Glutamatergic neuron (in vitro differentiated cells): ENCODE measurements at regions not wholly inside any gene's neighbourhood (a gene's known extent, or its start where the extent isn't known, plus 50 kb on each side); places are given as distances from the start of the nearest gene placed in this dataset.

Experiments used
- DNase-seq: peaks from one replicate; pipeline ENCODE4 v3.0.0; 2022
- H3K27ac Mint-ChIP-seq: one replicate; pipeline ENCODE4 v1.8.0; 2020; ENCODE audit warnings: mild to moderate bottlenecking, mixed read lengths, inconsistent platforms; ENCODE audit not compliant: unreplicated experiment
- H3K27me3 Mint-ChIP-seq: one replicate; pipeline ENCODE4 v1.8.0; 2020; ENCODE audit warnings: mild to moderate bottlenecking, moderate library complexity, mixed read lengths, inconsistent platforms; ENCODE audit not compliant: unreplicated experiment
- H3K36me3 Mint-ChIP-seq: one replicate; pipeline ENCODE4 v1.8.0; 2020; ENCODE audit warnings: mild to moderate bottlenecking, mixed read lengths, inconsistent platforms; ENCODE audit not compliant: unreplicated experiment
- H3K4me1 Mint-ChIP-seq: one replicate; pipeline ENCODE4 v1.8.0; 2020; ENCODE audit warnings: mild to moderate bottlenecking, low read depth, mixed read lengths, inconsistent platforms; ENCODE audit not compliant: unreplicated experiment
- H3K4me3 Mint-ChIP-seq: one replicate; pipeline ENCODE4 v1.8.0; 2020; ENCODE audit warnings: mild to moderate bottlenecking, mixed read lengths, inconsistent platforms; ENCODE audit not compliant: unreplicated experiment
- H3K9me3 Mint-ChIP-seq: one replicate; pipeline ENCODE4 v1.8.0; 2020; ENCODE audit warnings: mild to moderate bottlenecking, moderate library complexity, mixed read lengths, inconsistent platforms; ENCODE audit not compliant: unreplicated experiment
- CTCF ChIP-seq: fragments of 200-600 bp; sonication (generic); IDR thresholded peaks from one replicate; pipeline ENCODE4 v1.5.0; 2021; ENCODE audit not compliant: partially characterized antibody, unreplicated experiment

DNA sequence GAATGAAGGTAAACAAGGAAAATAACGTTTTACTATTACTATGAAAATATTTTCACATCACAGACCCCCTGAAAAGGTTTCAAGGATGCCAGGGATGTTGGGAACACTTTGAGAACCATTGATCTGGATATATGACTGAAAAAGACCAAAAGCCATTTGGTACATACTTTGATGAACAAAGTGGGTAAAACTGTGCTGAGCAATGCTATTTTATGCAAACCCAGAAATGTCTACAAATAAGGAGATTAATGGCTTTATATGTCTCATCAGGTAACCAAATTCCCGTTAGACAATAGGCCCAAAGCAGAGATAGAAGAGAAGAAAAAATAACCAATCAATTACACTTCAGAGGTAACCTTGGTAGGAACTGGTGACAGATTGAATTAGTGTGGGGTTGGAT, 101.4 kb upstream of the CNKSR3 start:
- Mint-ChIP-seq H3K36me3 (no peaks in the 10 kb centered on the region), H3K27ac (no peak overlapping the region), H3K9me3 (no peaks in the 10 kb centered on the region), H3K27me3 (no peaks in the 10 kb centered on the region), H3K4me3 (no peak overlapping the region), H3K4me1 (no peaks in the 10 kb centered on the region)
- no peak for TF ChIP-seq CTCF
- no peak for DNase-seq

GRCh38 chr6:154613137-154613676, 102.7 kb upstream of the CNKSR3 start:
- DNase-seq = no peak
- TF ChIP-seq CTCF = no peak
- H3K27me3 Mint-ChIP-seq = no peaks in the 10 kb centered on the region
- no peak overlapping the region for H3K4me3 Mint-ChIP-seq
- no peak overlapping the region for H3K27ac Mint-ChIP-seq
- no peaks in the 10 kb centered on the region for H3K9me3 Mint-ChIP-seq
- no peaks in the 10 kb centered on the region for H3K4me1 Mint-ChIP-seq
- no peaks in the 10 kb centered on the region for H3K36me3 Mint-ChIP-seq

- Mint-ChIP-seq H3K27me3 (no peaks in the 10 kb centered on the region), H3K27ac (no peak overlapping the region), H3K4me3 (no peak overlapping the region), H3K4me1 (no peaks in the 10 kb centered on the region), H3K36me3 (no peaks in the 10 kb centered on the region), H3K9me3 (no peaks in the 10 kb centered on the region)
- DNase-seq = no peak
- TF ChIP-seq CTCF = no peak
Measured at GRCh38 chr6:154614101-154614500, 103.6 kb upstream of the CNKSR3 start.

DNA sequence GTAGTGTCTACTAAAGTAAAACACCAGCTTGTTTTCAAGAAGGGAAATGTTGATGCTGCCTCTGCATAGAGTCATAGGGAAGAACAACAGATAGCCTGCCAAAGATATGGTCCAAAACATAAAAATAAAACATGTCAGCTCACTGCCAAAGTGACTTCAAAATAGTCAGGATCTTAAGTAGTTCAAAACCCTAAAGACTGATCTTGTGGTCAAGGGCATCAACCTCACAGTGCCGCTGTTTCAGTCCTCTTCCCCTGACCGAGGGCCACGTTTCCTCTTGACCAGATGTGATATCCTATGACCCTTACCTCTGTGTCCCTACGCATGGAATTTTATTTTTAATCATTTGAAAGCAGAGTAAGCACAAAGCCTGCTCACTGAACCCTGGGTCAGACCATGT, 104.2 kb upstream of the CNKSR3 start:
- TF ChIP-seq CTCF = no peak
- no peaks in the 10 kb centered on the region for H3K36me3 Mint-ChIP-seq
- no peak for DNase-seq
- no peak overlapping the region for H3K27ac Mint-ChIP-seq
- H3K4me3 Mint-ChIP-seq = no peak overlapping the region
- H3K9me3 Mint-ChIP-seq = no peaks in the 10 kb centered on the region
- no peaks in the 10 kb centered on the region for H3K4me1 Mint-ChIP-seq
- no peaks in the 10 kb centered on the region for H3K27me3 Mint-ChIP-seq

GRCh38 chr6:154615483-154616025, 105.1 kb upstream of the CNKSR3 start:
- Mint-ChIP-seq H3K9me3 (no peaks in the 10 kb centered on the region), H3K27ac (no peak overlapping the region), H3K27me3 (no peaks in the 10 kb centered on the region), H3K4me1 (no peaks in the 10 kb centered on the region), H3K4me3 (no peak overlapping the region), H3K36me3 (no peaks in the 10 kb centered on the region)
- no peak for TF ChIP-seq CTCF
- no peak for DNase-seq
